Neural cell (in vitro differentiated cells): ENCODE measurements at regions not wholly inside any gene's neighbourhood (a gene's known extent, or its start where the extent isn't known, plus 50 kb on each side); places are given as distances from the start of the nearest gene placed in this dataset.

Experiments used
- H2AFZ ChIP-seq: fragments of 200-600, 300-800 bp; sonication (generic), shearing (Covaris generic); 2 replicates; pipeline ENCODE4 v1.6.0; 2014; ENCODE audit warnings: low read depth, mild to moderate bottlenecking, antibody characterized with exemption, low read length, moderate library complexity
- H3F3A ChIP-seq: fragments of 200-600 bp; shearing (Covaris generic); 2 replicates; pipeline ENCODE4 v1.6.1; 2016; ENCODE audit warnings: mild to moderate bottlenecking, moderate library complexity, mixed read lengths, antibody characterized with exemption, low read length; ENCODE audit not compliant: insufficient read depth, poor library complexity, severe bottlenecking
- H3K27ac ChIP-seq: fragments of 200-600, 300-800 bp; sonication (generic), shearing (Covaris generic); 2 replicates; pipeline ENCODE4 v1.5.1; 2014; ENCODE audit warnings: mild to moderate bottlenecking, low read length, moderate library complexity
- H3K27me3 ChIP-seq: fragments of 300-800, 200-600 bp; sonication (generic), shearing (Covaris generic); 2 replicates; pipeline ENCODE4 v1.6.0; 2014; ENCODE audit warnings: mild to moderate bottlenecking, low read depth, low read length, moderate library complexity; ENCODE audit not compliant: insufficient read depth
- H3K36me3 ChIP-seq: fragments of 300-800, 200-600 bp; sonication (generic), shearing (Covaris generic); 2 replicates; pipeline ENCODE4 v1.5.1; 2014; ENCODE audit warnings: mild to moderate bottlenecking, antibody characterized with exemption, low read length, moderate library complexity; ENCODE audit not compliant: insufficient read depth
- H3K4me2 ChIP-seq: fragments of 300-800, 200-600 bp; sonication (generic), shearing (Covaris generic); 2 replicates; pipeline ENCODE4 v1.6.0; 2014; ENCODE audit warnings: mild to moderate bottlenecking, low read length
- H3K4me3 ChIP-seq: fragments of 300-800, 200-600 bp; sonication (generic), shearing (Covaris generic); 2 replicates; pipeline ENCODE4 v1.5.1; 2014; ENCODE audit warnings: mild to moderate bottlenecking, low read length, moderate library complexity
- H3K79me2 ChIP-seq: fragments of 200-600 bp; shearing (Covaris generic); replicated peaks from 2 replicates; pipeline ENCODE4 v1.6.0; 2014; ENCODE audit warnings: mild to moderate bottlenecking, low read length, moderate library complexity; ENCODE audit not compliant: insufficient read depth
- H3K9ac ChIP-seq: fragments of 300-800, 200-600 bp; sonication (generic), shearing (Covaris generic); 2 replicates; pipeline ENCODE4 v1.6.1; 2016; ENCODE audit warnings: mild to moderate bottlenecking, low read length, mixed read lengths
- H3K9me2 ChIP-seq: fragments of 200-600 bp; shearing (Covaris generic); 2 replicates; pipeline ENCODE4 v1.6.1; 2016; ENCODE audit warnings: mild to moderate bottlenecking, low read length, mixed read lengths; ENCODE audit not compliant: insufficient read depth
- H3K9me3 ChIP-seq: fragments of 200-600, 300-800 bp; sonication (generic), shearing (Covaris generic); 2 replicates; pipeline ENCODE4 v1.6.1; 2016; ENCODE audit warnings: mild to moderate bottlenecking, mixed run types, low read length, moderate library complexity, mixed read lengths
- H4K20me1 ChIP-seq: fragments of 200-600 bp; shearing (Covaris generic); 2 replicates; pipeline ENCODE4 v1.6.1; 2016; ENCODE audit warnings: mild to moderate bottlenecking, mixed run types; ENCODE audit not compliant: insufficient read depth
- EP300 ChIP-seq: fragments of 450-650 bp; conservative IDR thresholded peaks from 2 replicates; pipeline ENCODE4 v1.6.1; 2014; ENCODE audit warnings: antibody characterized with exemption, mild to moderate bottlenecking, moderate library complexity; ENCODE audit not compliant: poor library complexity, severe bottlenecking
- EZH2 ChIP-seq: fragments of 200-600, 300-800 bp; shearing (Covaris generic), sonication (generic); IDR thresholded peaks from 2 replicates; pipeline ENCODE4 v1.6.1; 2014; ENCODE audit warnings: antibody characterized with exemption, low read length, borderline replicate concordance, mild to moderate bottlenecking; ENCODE audit not compliant: insufficient read depth, poor library complexity, severe bottlenecking
- MXI1 ChIP-seq: fragments of 450-650 bp; conservative IDR thresholded peaks from 2 replicates; pipeline ENCODE4 v1.6.1; 2014; ENCODE audit warnings: antibody characterized with exemption, mild to moderate bottlenecking; ENCODE audit not compliant: poor library complexity, severe bottlenecking
- POLR2AphosphoS5 ChIP-seq: IDR thresholded peaks from 2 replicates; pipeline ENCODE4 v1.6.1; 2012
- RAD21 ChIP-seq: fragments of 450-650 bp; conservative IDR thresholded peaks from 2 replicates; pipeline ENCODE4 v1.6.1; 2014; ENCODE audit warnings: antibody characterized with exemption, mild to moderate bottlenecking, moderate library complexity
- SMC3 ChIP-seq: fragments of 450-650 bp; conservative IDR thresholded peaks from 2 replicates; pipeline ENCODE4 v1.6.1; 2014; ENCODE audit warnings: antibody characterized with exemption, mild to moderate bottlenecking, moderate library complexity; ENCODE audit not compliant: poor library complexity
- TAF1 ChIP-seq: IDR thresholded peaks from 2 replicates; pipeline ENCODE4 v1.6.1; 2012; ENCODE audit warnings: low read depth
- TF ChIP-seq, protein P1 (sequence below): IDR thresholded peaks from 2 replicates; pipeline ENCODE4 v1.6.1; 2012; ENCODE audit warnings: borderline replicate concordance
- TF ChIP-seq, protein P2 (sequence below): fragments of 450-650 bp; IDR thresholded peaks from 2 replicates; pipeline ENCODE4 v1.5.1; 2014; ENCODE audit warnings: antibody characterized with exemption, mild to moderate bottlenecking, moderate library complexity; ENCODE audit not compliant: poor library complexity, severe bottlenecking

DNA sequence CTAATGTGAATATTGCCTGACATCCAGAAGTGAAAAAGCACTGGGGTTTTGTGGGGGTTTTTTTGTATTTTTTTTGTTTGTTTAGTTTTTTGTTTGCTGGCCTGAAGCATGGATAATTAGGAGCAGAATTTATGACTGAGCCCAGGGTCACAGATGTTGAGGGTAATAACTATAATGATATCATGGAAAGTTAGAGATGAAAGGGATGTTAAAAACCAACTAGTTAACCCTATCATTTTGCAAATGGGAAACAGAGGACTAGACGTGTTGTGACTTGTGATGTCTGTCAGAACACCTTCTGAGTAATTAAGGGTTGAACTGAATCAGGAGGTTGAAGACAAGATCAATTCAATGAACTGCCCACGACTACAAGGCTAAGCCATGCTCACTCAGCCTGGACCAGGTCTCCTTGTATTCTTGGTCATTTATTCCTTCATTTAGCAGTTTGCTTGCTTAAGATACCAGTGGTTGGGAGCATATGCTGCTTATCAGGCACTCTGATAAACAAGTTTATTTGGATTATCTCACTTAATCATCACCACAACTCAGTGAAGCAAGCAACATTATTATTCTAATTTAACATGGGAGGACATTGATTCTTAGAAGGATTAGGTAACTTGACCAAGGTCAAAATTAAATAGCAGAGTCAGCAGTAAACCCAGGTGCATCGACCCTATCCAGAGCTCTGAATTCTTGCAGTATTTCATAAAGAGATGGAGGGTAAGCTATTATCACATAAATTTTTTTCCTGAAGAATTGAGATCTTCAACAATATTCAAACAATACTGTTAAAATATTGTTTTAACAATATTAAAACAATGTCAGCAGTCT, 75.7 kb upstream of the PIK3R1 start:
- no peak overlapping the region for H3K27ac ChIP-seq
- H3K27me3 ChIP-seq, result no peaks in the 10 kb centered on the region
- no peaks in the 10 kb centered on the region for H4K20me1 ChIP-seq
- no peak overlapping the region for H3K9ac ChIP-seq
- no peaks in the 10 kb centered on the region for H3K36me3 ChIP-seq
- H3F3A ChIP-seq, result no peaks in the 10 kb centered on the region
- no peak overlapping the region for H3K4me2 ChIP-seq
- TF ChIP-seq TAF1 (no peak), SMC3 (no peak), POLR2AphosphoS5 (no peak), EP300 (no peak)
- TF ChIP-seq, protein P1, sequence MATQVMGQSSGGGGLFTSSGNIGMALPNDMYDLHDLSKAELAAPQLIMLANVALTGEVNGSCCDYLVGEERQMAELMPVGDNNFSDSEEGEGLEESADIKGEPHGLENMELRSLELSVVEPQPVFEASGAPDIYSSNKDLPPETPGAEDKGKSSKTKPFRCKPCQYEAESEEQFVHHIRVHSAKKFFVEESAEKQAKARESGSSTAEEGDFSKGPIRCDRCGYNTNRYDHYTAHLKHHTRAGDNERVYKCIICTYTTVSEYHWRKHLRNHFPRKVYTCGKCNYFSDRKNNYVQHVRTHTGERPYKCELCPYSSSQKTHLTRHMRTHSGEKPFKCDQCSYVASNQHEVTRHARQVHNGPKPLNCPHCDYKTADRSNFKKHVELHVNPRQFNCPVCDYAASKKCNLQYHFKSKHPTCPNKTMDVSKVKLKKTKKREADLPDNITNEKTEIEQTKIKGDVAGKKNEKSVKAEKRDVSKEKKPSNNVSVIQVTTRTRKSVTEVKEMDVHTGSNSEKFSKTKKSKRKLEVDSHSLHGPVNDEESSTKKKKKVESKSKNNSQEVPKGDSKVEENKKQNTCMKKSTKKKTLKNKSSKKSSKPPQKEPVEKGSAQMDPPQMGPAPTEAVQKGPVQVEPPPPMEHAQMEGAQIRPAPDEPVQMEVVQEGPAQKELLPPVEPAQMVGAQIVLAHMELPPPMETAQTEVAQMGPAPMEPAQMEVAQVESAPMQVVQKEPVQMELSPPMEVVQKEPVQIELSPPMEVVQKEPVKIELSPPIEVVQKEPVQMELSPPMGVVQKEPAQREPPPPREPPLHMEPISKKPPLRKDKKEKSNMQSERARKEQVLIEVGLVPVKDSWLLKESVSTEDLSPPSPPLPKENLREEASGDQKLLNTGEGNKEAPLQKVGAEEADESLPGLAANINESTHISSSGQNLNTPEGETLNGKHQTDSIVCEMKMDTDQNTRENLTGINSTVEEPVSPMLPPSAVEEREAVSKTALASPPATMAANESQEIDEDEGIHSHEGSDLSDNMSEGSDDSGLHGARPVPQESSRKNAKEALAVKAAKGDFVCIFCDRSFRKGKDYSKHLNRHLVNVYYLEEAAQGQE, result no peak
- no peaks in the 10 kb centered on the region for H3K9me3 ChIP-seq
- no peaks in the 10 kb centered on the region for H3K9me2 ChIP-seq
- H3K79me2 ChIP-seq, result no peaks in the 10 kb centered on the region
- H2AFZ ChIP-seq, result no peak overlapping the region
- H3K4me3 ChIP-seq, result no peak overlapping the region

DNA sequence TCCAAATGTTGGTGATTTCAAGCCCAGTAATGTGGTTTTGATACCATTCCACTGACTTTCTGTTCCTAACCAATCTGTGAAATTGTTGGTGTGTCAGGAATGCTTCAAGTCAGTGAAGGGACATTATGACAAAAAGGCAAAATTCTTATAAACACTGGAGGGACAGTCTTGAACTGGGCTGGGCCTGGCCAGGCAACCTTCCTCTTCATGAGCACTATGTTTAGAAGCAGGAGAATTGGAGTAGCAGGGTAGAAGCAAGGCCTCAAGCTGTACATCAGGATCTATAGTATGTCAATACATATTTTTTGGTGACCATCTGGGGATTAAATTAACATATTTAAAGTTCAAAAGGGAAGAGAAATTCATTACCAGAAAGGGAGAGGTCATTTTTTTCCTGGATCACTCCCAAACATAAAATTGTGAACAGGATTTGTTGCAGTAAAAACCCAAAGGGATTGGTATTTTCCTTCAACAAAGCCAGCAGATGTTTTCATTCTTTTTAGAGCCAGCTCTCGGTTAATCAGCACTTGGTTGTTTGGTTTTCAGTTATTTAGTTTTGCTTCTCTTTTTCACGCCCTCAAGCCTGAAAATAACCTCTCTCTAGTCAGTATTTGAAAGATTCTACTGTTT, 77.9 kb upstream of the PIK3R1 start:
- H3K79me2 ChIP-seq, result no peaks in the 10 kb centered on the region
- no peak overlapping the region for H3K9ac ChIP-seq
- no peaks in the 10 kb centered on the region for H4K20me1 ChIP-seq
- H3F3A ChIP-seq, result no peaks in the 10 kb centered on the region
- H3K27me3 ChIP-seq, result no peaks in the 10 kb centered on the region
- no peaks in the 10 kb centered on the region for H3K9me2 ChIP-seq
- no peak overlapping the region for H2AFZ ChIP-seq
- H3K4me2 ChIP-seq, result no peak overlapping the region
- no peak overlapping the region for H3K4me3 ChIP-seq
- TF ChIP-seq EP300 (no peak), TAF1 (no peak), MXI1 (no peak), SMC3 (no peak), POLR2AphosphoS5 (no peak), EZH2 (no peak), RAD21 (no peak)
- TF ChIP-seq, protein P1, result no peak
- TF ChIP-seq, protein P2, sequence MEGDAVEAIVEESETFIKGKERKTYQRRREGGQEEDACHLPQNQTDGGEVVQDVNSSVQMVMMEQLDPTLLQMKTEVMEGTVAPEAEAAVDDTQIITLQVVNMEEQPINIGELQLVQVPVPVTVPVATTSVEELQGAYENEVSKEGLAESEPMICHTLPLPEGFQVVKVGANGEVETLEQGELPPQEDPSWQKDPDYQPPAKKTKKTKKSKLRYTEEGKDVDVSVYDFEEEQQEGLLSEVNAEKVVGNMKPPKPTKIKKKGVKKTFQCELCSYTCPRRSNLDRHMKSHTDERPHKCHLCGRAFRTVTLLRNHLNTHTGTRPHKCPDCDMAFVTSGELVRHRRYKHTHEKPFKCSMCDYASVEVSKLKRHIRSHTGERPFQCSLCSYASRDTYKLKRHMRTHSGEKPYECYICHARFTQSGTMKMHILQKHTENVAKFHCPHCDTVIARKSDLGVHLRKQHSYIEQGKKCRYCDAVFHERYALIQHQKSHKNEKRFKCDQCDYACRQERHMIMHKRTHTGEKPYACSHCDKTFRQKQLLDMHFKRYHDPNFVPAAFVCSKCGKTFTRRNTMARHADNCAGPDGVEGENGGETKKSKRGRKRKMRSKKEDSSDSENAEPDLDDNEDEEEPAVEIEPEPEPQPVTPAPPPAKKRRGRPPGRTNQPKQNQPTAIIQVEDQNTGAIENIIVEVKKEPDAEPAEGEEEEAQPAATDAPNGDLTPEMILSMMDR, result no peak
- no peaks in the 10 kb centered on the region for H3K9me3 ChIP-seq
- H3K27ac ChIP-seq, result no peak overlapping the region
- no peaks in the 10 kb centered on the region for H3K36me3 ChIP-seq
